Fibroblast of the aortic adventitia (primary cell): ENCODE measurements at regions not wholly inside any gene's neighbourhood (a gene's known extent, or its start where the extent isn't known, plus 50 kb on each side); places are given as distances from the start of the nearest gene placed in this dataset.

Source experiments
- DNase-seq: peaks from one replicate; pipeline ENCODE4 v3.0.0-alpha.2; 2010; ENCODE audit warnings: low read depth
- H3K4me3 ChIP-seq: 2 replicates; pipeline ENCODE4 v1.5.1; 2011; ENCODE audit warnings: low read depth, mild to moderate bottlenecking, control low read depth, low read length, moderate library complexity
- TF ChIP-seq, protein P1 (sequence below): IDR thresholded peaks from 2 replicates; pipeline ENCODE4 v1.5.1; 2011; ENCODE audit warnings: mild to moderate bottlenecking, low read length, control low read depth, inconsistent platforms; ENCODE audit not compliant: insufficient read depth

- TF ChIP-seq, protein P1, sequence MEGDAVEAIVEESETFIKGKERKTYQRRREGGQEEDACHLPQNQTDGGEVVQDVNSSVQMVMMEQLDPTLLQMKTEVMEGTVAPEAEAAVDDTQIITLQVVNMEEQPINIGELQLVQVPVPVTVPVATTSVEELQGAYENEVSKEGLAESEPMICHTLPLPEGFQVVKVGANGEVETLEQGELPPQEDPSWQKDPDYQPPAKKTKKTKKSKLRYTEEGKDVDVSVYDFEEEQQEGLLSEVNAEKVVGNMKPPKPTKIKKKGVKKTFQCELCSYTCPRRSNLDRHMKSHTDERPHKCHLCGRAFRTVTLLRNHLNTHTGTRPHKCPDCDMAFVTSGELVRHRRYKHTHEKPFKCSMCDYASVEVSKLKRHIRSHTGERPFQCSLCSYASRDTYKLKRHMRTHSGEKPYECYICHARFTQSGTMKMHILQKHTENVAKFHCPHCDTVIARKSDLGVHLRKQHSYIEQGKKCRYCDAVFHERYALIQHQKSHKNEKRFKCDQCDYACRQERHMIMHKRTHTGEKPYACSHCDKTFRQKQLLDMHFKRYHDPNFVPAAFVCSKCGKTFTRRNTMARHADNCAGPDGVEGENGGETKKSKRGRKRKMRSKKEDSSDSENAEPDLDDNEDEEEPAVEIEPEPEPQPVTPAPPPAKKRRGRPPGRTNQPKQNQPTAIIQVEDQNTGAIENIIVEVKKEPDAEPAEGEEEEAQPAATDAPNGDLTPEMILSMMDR, result no peak
- no peak overlapping the region for H3K4me3 ChIP-seq
- no peak for DNase-seq
These were observed 323.9 kb downstream of the GJA1 start for GRCh38 chr6:121759370-121759769.

GRCh38 chr6:121760191-121760590 is 324.7 kb downstream of the GJA1 start:
- TF ChIP-seq, protein P1, result no peak

DNA sequence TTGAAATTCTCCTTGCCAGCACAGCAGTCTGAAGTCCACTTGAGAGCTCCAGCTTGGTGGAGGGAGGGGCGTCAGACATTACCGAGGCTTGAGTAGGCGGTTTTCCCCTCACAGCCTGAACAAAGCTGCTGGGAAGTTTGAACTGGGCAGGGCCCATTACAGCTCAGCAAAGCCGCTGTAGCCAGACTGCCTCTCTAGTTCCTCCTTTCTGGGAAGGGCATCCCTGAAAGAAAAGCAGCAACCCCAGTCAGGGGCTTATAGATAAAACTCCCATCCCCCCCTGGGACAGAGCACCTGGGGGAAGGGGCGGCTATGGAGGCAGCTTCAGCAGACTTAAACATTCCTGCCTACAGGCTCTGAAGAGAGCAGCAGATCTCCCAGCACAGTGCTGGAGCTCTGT is 325.3 kb downstream of the GJA1 start:
- DNase-seq, result no peak
- no peak overlapping the region for H3K4me3 ChIP-seq
- TF ChIP-seq, protein P1, result no peak

More at GRCh38 chr6:121760191-121760590, 324.7 kb downstream of the GJA1 start:
- no peak overlapping the region for H3K4me3 ChIP-seq
- DNase-seq, result no peak

DNA sequence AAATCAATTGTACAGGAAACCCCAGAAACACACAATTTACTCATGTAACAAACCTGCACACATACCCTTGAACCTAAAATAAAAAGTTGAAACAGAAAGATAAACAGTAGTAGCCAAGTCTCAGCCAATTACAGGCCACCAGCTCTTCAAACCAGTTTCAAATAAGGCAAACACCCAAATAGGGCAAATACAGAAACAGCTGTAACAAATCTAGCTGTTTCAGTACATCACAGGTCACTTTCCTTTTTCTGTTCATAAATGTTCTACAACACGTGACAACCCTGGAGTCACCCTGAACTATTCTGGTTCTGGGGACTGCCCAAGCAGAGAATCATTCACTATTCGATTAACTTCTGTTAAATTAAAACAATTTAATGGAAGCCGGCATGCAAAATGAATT is 329.0 kb downstream of the GJA1 start:
- TF ChIP-seq, protein P1, result no peak
- H3K4me3 ChIP-seq, result no peak overlapping the region
- DNase-seq, result no peak

DNA sequence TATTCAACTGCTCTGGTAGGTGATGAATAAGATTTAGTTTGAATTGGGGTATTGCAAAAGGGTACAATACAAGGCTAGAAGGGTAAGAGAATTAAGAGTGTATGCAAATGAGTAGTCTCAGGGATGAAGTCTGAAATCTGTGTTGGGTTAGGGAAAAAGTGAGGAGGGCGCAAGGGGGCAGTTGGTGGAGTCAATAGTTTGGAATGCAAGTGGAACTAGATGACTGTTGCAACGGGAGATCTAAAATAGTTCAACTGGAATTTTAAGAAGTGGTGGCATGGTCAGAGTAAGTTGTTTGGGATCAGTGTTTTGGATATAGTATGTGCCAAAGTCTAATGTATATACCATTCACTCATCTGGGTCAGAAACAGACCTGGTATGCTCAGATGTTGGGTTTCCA is 329.6 kb downstream of the GJA1 start:
- DNase-seq, result no peak
- H3K4me3 ChIP-seq, result no peak overlapping the region
- TF ChIP-seq, protein P1, result no peak

DNA sequence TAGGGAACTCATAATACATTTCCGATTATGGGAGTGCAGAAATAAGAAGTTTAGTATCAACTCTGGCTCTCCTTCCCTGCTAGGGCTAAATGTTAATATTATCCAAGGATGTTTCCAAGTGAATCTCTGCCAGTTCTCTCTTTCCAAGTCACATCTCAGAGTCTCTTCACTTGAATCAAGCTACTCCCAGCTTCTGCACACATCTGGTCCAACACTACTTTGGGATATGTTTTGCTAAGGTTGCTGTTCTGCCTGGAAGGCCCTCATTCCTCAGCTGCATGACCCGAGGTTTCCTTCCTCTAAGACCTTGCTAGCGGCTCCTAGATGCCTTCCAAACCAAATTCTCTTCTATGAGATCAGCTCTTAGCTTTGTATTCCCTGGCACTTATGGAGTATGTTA is 331.8 kb downstream of the GJA1 start:
- no peak overlapping the region for H3K4me3 ChIP-seq
- DNase-seq, result peak; percentile 58

GRCh38 chr6:121770943-121771342 is 335.5 kb downstream of the GJA1 start:
- no peak for DNase-seq
- no peak overlapping the region for H3K4me3 ChIP-seq
- TF ChIP-seq, protein P1, result no peak

More for the DNA sequence above, 331.8 kb downstream of the GJA1 start:
- TF ChIP-seq, protein P1, result no peak
